ENCODE measurements at regions not wholly inside any gene's neighbourhood (a gene's known extent, or its start where the extent isn't known, plus 50 kb on each side); places are given as distances from the start of the nearest gene placed in this dataset.

GRCh38 chr15:31161951-31162350, 60.4 kb upstream of the TRPM1 start:
- TF ChIP-seq CTCF (IDR thresholded peaks at IDR 0.05; ENCODE audit: poor library complexity, severe bottlenecking): no peak
- no peak for TF ChIP-seq POLR2AphosphoS5 (IDR thresholded peaks at IDR 0.05)
- TF ChIP-seq SMC3 (conservative IDR thresholded peaks at IDR 0.05; ENCODE audit: poor library complexity): no peak
